DMS53 treated with DMSO at 0.1 percent for 48 hours (cell line): ENCODE measurements at regions not wholly inside any gene's neighbourhood (a gene's known extent, or its start where the extent isn't known, plus 50 kb on each side); places are given as distances from the start of the nearest gene placed in this dataset.
"Not testable (repeated sequence)": the region's sequence is repeated elsewhere in the genome, so short reads cannot be mapped to it uniquely, and the experiment has no call there.

Source experiments
- DNase-seq: peaks from one replicate; lab custom pipeline; 2025; ENCODE audit not compliant: unreplicated experiment; lab: John Stamatoyannopoulos, UW

DNA sequence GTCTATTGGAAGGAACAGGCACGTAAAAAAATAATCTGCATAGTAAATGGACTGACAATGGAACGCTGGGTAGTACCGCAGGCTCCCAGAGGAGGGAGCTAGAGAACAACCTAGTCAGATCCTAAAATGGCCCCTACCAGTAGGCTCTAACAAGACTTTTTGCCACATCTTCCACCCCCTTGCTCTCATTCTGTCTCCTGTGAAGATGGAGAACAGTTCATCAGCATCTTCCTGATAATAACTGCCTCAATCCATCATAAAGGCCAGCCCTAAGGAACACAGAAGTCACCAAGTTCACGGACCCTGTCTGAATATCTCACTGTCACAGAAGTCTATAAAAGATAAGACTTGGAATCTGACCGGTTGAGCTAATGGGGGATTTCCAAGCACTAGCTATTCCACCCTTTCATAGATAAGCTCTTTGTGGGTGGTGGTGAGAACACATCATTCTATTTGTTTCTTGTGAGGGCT is 133.4 kb downstream of the SLC1A3 start:
- peak; percentile 73 for DNase-seq

DNA sequence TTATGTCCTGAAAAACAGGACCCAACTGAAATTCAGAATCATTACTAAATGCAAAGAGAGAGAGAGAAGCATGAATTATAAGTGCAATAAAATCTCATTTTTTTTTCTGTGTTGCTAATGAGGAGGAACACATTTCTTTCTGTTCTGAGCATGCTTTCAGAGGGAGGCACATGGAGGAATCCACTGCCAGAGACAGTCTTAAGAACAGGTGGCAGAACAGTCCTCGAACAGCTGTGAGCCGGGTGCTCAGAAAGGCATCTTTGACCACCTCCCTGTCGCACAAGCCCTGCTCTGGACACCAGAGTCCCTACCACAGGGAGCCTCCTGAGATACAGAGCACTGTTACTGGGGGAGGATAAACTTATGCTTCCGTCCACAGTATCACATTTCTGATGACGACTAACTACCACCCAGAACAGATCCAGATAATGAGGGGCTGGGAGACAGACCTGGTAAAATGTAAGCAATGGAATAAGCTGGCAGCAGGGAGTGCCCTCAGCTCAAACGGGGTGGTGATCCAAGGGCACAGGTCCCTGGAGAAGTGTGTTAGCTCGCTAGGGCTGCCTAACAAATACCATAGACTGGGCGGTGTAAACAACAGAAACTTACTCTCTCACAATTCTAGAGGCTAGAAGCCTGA is 134.0 kb downstream of the SLC1A3 start:
- DNase-seq, result no peak

DNA sequence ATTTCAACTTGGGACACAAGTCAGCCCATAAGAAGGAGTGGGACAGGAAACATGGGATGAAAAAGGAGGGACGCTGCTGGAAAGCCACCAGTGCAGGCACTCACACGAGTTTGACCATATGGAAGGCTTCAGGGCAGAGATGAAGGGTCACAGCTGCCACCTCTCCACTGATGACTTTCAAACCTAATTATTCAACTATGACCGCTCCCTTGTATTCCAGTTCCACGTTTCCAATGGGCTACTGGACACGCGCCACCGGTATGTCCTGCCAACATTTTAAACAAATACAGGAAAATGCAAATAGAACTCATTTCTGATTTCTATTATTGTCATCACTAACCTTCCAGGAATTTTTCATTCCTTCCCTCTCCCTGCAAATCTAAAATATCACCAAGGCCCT is 134.7 kb downstream of the SLC1A3 start:
- no peak for DNase-seq

DNA sequence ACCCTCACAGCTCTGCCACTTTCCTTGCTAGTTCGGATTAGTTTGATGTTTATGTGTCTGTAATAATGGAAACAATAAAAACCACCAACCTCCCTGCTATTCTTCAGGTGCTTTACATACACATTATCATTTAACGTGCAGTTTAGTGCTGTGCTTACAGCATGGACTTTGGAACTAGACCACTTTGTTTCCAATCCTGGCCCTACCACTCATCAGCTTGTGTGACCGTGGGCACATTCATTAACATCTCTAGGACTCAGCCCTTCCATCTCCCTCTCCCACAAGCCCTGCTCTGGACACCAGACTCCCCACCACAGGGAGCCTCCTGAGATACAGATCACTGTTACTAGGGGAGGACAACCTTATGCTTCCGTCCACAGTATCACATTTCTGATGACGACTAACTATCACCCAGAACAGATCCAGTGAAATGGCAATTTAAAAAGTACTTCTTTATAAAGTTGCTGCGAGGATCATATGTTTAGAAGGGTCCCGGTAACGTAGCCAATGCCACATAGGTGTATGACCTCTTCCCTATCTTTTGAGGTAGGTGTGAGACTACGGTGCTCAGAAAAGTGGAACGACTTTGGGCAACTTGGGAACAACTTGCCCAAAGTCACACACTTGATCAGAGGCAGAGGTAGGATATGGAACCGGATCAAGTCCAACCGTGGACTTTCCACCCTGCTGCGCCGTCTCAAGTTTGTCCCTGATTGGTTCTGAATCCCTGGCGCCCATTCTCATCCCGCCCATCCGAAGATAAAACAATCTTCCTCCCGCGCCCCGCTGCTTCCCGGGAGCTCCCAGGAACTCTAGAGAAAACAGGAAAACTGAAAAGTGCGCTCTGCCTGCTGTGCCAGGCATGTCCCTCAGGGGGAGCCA is 132.4 kb upstream of the NIPBL start:
- peak; percentile 65 for DNase-seq

DNA sequence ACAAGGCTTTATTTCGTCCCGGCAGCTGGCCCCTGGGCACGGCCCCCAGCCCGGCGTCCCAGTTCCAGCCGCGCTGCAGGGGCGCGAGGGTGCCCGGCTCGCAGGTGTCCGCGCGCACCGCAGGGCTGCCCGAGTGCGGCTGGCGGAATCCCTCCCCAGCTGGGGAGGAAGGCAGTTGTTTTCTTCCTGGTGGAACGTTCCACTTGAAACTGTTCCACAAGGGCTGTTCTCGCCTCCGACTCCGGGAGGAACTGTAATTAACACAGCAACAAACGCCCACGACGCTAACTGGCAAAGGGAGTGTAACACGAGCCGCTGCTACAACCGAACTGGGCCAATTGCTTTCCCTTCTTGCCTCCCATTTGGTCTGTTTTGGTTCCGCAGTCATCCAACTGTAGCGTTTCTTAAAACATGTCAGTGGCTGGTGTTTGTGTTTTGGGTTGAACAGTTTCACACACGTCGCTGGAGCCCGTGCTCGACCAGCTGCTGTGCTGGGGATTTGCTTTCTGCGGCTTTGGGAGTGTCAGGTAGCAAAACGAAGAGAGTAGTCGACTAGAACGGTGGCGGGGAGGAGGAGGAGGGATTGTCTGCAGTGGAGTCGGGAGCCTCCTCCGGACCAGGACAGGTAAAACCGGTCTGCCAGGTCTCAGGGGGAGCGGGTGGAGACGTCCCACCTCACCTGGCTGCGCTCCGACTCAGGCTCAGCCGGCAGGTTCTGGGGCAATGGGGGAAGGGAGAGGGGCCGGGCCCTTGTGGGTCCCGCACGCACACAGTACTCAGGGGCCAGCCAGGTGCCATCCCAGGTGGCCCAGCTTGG is 131.6 kb upstream of the NIPBL start:
- DNase-seq, result peak; percentile 81

DNA sequence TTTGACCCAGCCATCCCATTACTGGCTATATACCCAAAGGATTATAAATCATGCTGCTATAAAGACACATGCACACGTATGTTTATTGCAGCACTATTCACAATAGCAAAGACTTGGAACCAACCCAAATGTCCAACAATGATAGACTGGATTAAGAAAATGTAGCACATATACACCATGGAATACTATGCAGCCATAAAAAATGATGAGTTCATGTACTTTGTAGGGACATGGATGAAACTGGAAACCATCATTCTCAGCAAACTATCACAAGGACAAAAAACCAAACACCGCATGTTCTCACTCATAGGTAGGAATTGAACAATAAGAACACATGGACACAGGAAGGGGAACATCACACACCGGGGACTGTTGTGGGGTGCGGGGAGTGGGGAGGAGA is 128.8 kb upstream of the NIPBL start:
- not testable (repeated sequence) for DNase-seq

DNA sequence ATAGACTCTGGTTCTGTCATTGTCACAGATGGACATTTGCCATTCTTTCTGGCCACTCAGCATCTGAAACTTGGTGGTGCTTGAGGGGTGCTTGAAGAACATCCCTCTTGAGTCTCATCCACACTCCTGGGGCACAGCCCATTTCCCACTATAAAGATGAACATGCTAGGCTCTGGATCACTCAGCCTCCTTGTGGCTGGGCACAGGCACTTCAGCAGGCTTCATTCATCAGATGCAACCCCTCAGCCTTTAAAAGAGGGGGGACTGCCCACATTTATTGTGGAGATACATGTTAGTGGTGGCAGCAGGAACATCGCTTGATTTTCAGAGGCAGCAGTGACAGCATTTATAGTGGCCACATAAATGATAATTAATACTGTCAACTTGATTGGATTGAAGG is 124.7 kb upstream of the NIPBL start:
- no peak for DNase-seq

DNA sequence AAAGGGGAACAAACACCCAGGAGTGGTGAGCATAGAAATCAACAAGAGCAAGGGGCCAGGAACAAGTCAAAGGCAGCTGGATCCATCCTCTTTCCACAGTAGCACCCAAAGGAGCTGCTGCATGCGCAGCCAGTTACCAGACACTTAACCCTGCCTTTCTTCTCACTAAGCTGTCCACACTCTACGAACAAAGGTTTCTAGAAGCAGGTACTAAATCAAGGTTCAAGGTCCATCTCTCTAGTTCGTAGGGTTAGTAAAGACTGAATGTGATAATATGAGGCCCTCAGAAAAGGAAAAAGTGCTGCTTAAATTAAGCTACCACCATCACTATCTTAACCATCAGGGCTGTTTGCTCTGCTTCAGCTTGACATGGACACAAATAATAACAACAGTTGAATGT is 121.2 kb upstream of the NIPBL start:
- DNase-seq, result no peak

DNA sequence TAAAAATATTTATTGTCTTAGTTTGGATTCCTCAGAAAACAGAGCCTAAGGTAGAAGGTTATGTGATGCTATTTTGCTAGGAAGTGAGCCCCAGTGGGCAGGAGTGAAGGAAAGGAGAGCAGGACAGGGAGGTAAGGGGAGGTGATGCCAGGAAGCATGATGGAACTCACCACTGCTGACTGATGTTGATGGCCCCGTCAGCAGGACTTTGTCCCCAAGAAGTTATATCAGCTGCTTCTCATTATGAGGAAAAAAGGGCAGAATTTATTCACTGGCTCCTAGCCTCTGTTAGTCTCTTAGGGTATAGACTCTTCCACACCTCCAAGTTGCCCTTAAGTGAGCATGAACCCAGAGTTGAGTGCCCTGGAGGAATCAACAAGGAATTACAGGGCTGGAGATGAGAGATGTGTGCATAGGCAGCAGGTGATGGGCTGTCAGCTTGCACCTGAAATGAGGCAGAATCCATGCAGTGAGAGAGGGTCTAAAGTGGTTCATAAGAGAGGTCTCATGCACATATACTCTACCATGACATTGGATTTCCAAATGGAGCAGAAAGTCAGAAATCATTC is 120.6 kb upstream of the NIPBL start:
- DNase-seq, result no peak

DNA sequence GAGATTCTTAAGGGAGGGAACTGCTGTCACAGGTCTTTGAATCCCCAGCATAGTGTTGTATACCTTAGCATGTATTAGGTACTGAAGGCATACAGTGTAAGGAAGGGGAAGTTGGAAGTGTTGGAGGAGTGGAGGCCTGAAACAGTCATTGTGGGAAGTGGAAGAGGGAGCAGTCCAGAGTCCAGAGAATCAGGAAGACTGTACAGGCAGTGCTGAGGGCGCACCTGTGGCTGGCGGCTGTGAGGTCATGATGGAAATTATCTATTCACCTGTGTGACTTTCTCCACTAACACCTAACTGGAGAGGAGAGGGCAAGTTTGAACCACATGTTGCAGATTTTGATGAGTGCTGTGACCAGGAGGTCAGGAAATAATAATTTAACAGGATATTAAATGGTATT is 119.7 kb upstream of the NIPBL start:
- DNase-seq, result no peak

DNA sequence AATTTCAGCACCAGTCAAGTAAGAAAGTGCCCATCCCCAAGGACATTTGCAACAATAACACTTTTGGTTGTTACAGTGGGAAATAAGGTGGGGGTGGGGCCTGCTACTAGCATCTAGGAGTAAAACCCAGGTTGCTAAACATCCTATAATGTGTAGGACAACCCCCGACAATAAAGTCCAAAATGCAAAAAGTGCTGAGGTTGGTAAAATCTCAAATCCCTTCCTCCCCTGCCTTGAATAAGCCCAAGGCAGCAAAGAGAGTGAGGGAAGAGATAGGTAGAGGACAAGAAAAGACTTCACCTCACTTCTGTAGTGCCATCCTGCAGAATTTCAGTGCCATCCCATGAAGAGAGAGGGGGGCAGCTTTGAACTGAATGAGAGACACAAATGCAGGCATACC is 117.5 kb upstream of the NIPBL start:
- DNase-seq, result no peak

DNA sequence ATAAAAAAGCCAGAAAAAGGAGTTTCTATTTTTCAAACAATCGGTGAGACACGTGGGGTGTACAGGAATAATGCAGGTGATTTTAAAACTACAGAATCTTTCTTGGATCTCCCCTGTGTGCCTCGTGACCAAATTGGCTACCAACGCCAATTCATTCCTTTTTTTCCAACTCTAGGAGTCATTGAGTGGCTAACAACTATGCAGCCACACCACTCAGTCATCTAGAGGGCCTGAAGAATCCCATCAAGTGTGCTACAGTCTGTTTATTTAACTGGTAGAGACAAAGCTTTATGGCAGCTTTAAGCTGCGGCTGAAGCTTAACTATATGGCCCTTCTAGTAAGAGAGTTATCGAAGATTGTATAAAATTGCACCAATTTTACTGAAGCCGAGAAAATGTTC is 113.1 kb upstream of the NIPBL start:
- no peak for DNase-seq

DNA sequence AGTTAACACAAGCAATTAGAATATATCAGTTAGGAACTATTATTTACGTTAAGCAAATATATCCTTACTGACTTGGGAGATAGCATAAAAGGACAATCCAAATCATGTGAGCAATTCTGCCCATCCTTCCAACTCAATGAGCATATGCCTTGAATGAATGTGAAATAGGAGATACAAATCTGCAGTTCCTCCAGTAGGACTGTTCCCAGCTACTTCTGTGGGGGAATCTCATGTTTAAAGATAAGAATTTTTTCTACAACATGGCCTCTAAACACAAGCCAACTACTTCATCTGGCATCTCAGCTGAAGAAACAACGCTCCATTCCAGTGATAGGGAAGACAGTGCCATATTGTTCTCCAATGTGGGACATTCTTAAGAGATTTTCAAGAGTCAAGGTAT is 110.7 kb upstream of the NIPBL start:
- no peak for DNase-seq

DNA sequence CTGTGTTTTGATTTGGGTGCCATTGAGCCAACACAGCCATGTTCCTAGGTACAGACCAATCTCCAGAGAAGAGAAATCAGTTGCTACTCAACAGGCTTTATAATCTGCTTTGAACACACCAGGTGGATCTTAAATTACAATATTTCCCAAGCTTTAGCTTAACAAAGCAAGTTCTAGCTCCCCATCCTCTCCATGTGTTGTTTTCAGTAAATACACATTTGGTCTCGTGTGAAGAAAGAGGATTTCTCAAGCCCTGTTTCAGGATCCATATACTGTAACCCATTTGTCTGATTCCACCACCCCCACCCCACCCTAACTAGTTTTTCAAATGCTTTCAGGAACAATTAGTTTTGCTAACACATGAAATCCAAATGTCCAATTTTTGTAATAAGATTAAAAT is 109.6 kb upstream of the NIPBL start:
- DNase-seq, result no peak

DNA sequence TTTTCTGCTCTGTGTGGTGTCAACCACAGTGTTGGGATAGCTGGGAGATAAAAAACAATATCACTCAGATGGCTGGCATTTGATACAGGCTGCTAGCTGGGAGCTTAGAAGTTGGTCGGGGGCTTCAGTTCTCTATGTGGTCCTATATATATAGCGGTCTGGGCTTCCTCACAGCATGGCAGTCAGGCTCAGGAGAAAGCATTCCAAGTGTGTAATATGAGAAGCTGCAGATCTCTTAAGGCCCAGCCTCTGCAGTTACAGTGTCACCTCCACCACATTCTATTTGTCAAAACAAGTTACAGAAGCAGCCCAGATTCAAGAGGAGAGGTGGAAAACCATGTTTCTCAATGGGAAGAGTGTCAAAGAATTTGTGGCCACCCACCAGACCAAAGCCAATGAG is 108.1 kb upstream of the NIPBL start:
- DNase-seq, result no peak

DNA sequence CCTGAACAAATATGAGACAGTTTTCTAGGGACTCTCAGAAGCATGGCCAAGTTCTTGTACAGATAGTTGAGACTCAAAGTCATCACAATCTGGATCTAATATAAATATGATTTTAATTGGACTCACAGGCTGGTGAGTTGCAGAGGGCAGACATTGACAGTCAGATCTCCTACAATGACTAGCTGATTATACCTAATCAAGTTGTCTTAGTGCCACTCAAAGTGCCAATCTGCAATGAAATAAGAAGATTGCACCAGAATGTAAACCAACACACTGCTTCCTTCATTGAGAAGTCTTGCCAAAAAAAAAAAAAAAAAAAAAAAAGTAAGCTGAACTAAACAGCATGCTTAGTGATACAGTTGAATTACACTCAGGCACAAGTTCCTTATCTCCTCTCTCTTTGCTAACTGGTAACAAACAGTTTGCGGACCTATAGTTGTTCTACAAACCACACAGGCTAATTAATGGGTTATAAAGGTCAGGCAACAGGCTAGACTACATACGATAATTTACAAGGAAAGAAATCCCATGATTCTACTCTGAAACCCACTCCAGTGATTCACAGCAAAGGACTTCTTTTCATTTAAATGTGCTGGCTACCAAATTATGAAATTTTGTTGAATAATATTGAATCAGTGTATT is 107.3 kb upstream of the NIPBL start:
- DNase-seq, result no peak

DNA sequence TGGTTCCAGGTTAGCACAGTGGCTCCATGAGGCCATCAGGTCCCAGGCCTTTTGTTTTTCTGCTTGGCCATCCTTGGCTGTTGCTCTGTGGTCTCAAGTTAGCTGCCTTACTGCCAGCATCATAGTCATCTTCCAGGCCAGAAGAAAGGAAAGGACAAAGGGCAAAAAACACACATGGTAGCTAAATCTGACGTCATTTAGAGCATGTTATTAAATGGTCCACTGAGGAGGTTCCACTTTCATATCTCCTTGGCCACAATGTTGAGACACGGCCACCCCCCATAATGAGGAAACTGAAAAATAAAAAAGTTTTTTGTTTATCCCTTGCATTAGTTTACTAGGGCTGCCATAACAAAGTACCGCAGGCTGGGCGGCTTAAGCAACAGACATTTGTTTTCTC is 106.4 kb upstream of the NIPBL start:
- DNase-seq, result no peak

DNA sequence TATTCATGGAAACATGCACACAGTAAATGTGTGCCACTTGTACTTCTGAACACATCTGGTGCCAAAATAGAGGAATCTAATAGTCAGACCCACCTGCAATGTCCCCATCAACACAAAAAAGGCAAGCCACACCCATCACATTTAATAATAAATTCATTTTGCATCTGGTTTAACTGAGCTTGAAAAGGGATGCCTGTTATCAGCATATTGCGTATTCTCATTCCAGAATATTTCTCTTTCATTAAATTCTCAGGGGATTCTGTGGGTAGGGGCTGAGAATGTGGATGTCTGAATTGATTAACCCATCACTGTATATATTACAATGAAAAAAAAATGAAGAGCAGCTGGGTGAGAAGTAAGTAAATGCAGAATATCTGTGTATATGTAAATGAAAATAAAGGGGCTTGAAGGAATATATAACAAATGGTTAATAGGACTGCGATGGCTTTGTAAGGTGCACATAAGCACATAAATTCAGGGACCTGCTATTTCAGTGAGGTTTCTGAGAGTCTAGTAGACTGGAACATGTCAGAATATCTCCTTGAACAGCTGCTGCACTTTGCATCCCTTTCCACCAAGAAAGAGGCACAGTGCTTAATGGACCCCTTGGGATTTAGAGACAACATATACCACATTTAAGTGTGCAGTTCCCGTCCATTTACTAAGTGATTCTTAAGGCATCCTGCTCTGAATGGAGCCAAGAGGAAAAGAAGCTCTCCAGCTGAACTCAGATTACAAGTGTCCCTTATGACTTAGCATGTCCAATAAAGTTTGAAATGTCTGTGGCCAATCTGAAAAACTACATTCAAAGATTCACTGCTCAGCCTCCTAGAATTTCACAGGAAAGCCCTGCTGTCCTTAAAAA is 104.1 kb upstream of the NIPBL start:
- no peak for DNase-seq

DNA sequence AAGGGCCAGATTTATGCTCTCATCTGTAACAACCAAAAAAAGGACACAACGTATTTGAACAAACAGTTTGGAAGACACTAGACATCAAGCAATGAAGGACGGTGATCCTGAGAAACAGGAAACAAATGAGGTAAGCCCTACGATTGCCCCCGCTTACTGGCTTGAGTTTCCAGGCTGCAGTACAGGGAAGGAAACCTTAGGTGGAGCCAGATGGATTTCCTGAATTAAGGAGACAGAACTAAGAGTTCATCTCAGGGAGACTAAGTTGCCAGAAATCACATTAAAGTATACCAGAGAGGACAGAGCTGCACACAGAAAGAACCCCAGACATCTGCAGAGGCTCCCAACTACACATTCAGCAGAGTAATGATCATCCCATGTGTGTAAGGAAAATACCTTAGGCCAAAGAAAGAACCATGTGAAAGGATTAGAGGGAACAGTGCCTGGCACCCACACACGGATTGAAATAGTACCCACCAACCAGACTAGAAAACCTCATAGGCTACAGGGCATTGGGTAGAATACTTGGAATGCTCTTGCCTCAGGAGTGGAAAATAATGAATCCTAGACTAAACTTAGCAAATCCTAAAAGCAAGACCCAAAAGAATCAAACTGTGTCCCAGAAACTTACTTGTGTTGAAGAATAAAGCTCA is 99.3 kb upstream of the NIPBL start:
- DNase-seq, result peak; percentile 32
